A549 (cell line): ENCODE measurements at regions not wholly inside any gene's neighbourhood (a gene's known extent, or its start where the extent isn't known, plus 50 kb on each side); places are given as distances from the start of the nearest gene placed in this dataset.

ENCODE experiments used
- ATAC-seq, 2 experiments: fragments of 200-7000 bp in 1 of 2; fragments of >200 bp in 1 of 2; cut with Nextera tagmentation in 1 of 2; cut with Tn5 transposase in 1 of 2; 3 replicates each; pipeline versions ENCODE4 v1.8.0 to v1.9.1; 2018 to 2020; ENCODE audit warnings: mild to moderate bottlenecking in 1 of 2, moderate library complexity in 1 of 2
- CTCF ChIA-PET: fragments of 300-600 bp; sonication (Branson Sonifier 250); formaldehyde crosslinking; extraction: SDS; loops from one replicate; lab custom pipeline; 2021; ENCODE audit warnings: antibody characterized with exemption, inconsistent platforms; lab: Yijun Ruan, JAX
- POLR2A ChIA-PET: fragments of 350-600 bp; formaldehyde crosslinking; extraction: SDS; loops from one replicate; lab custom pipeline; 2021; ENCODE audit warnings: antibody characterized with exemption, inconsistent platforms; lab: Yijun Ruan, JAX
- DNase-seq, 2 experiments: peaks; one replicate each; pipeline versions ENCODE4 v3.0.0 to v3.0.0-alpha.2; 2011 to 2016; ENCODE audit warnings: low read depth in 1 of 2, low spot score in 1 of 2
- FAIRE-seq: peaks from 2 replicates; lab custom pipeline; 2011; peaks lifted over from hg19 to GRCh38; lab: Jason Lieb, UNC
- H3K27ac ChIP-seq, 2 experiments: fragments of >200 bp; sonication (Bioruptor Twin); formaldehyde crosslinking; 3 replicates each; pipeline ENCODE4 v1.5.1; 2016 to 2017
- H3K4me1 ChIP-seq: fragments of >200 bp; sonication (Bioruptor Twin); formaldehyde crosslinking; 3 replicates; pipeline ENCODE4 v1.6.1; 2016
- H3K4me2 ChIP-seq: fragments of >200 bp; sonication (Bioruptor Twin); formaldehyde crosslinking; 3 replicates; pipeline ENCODE4 v1.6.1; 2016
- H3K4me3 ChIP-seq: fragments of >200 bp; sonication (Bioruptor Twin); formaldehyde crosslinking; 3 replicates; pipeline ENCODE4 v1.5.1; 2016
- H3K9me3 ChIP-seq: fragments of >200 bp; sonication (Bioruptor Twin); formaldehyde crosslinking; 3 replicates; pipeline ENCODE4 v1.6.1; 2016
- CBX2 ChIP-seq: fragments of 200-600 bp; sonication (generic); IDR thresholded peaks from 2 replicates; pipeline ENCODE4 v1.6.1; 2016; ENCODE audit warnings: low read depth, mild to moderate bottlenecking, borderline replicate concordance
- CBX8 ChIP-seq: fragments of 200-600 bp; sonication (generic); IDR thresholded peaks from 2 replicates; pipeline ENCODE4 v1.6.1; 2016
- FOSL2 ChIP-seq, 2 experiments: fragments of 450-650 bp in 1 of 2; fragments of >200 bp in 1 of 2; sonication (Bioruptor Twin) in 1 of 2; formaldehyde crosslinking; IDR thresholded peaks; 2 replicates each; pipeline versions ENCODE4 v1.5.0 to v1.6.1; 2016 to 2020; ENCODE audit warnings: mild to moderate bottlenecking in 1 of 2, moderate library complexity in 1 of 2
- FOXS1 ChIP-seq: fragments of 250-450 bp; sonication (Bioruptor Pico); IDR thresholded peaks from 2 replicates; pipeline ENCODE4 v1.5.0; 2020; ENCODE audit warnings: mild to moderate bottlenecking, moderate library complexity
- HDAC2 ChIP-seq: fragments of 200-600 bp; sonication (generic); IDR thresholded peaks from 2 replicates; pipeline ENCODE4 v1.6.1; 2016
- HOXA7 ChIP-seq: fragments of 250-450 bp; sonication (Bioruptor Pico); IDR thresholded peaks from 2 replicates; pipeline ENCODE4 v1.5.0; 2020; ENCODE audit warnings: mild to moderate bottlenecking, moderate library complexity
- HOXB13 ChIP-seq: fragments of 250-450 bp; sonication (Bioruptor Pico); IDR thresholded peaks from 2 replicates; pipeline ENCODE4 v1.5.0; 2020; ENCODE audit warnings: low read depth, mild to moderate bottlenecking, moderate library complexity
- HOXB5 ChIP-seq: fragments of 250-450 bp; sonication (Bioruptor Pico); IDR thresholded peaks from 2 replicates; pipeline ENCODE4 v1.5.0; 2020; ENCODE audit warnings: mild to moderate bottlenecking, moderate library complexity
- JUNB ChIP-seq: fragments of >200 bp; sonication (Bioruptor Twin); formaldehyde crosslinking; IDR thresholded peaks from 2 replicates; pipeline ENCODE4 v1.6.1; 2016
- KDM1A ChIP-seq: fragments of 200-600 bp; sonication (generic); IDR thresholded peaks from 2 replicates; pipeline ENCODE4 v1.6.1; 2016; ENCODE audit warnings: low read depth, mild to moderate bottlenecking
- KDM5A ChIP-seq: fragments of 200-600 bp; sonication (generic); IDR thresholded peaks from 2 replicates; pipeline ENCODE4 v1.6.1; 2016; ENCODE audit warnings: antibody characterized with exemption, mild to moderate bottlenecking
- MYC ChIP-seq: IDR thresholded peaks from 2 replicates; pipeline ENCODE4 v1.6.1; 2012; ENCODE audit warnings: mild to moderate bottlenecking, inconsistent platforms, low read length, improper control_type of control experiment, borderline replicate concordance
- NR3C1 ChIP-seq: fragments of >200 bp; sonication (Bioruptor Twin); formaldehyde crosslinking; IDR thresholded peaks from 3 replicates; pipeline ENCODE4 v1.6.1; 2017
- POLR2A ChIP-seq: IDR thresholded peaks from 2 replicates; pipeline ENCODE4 v1.6.1; 2012; ENCODE audit warnings: mild to moderate bottlenecking, low read length
- POLR2AphosphoS2 ChIP-seq: conservative IDR thresholded peaks from 2 replicates; pipeline ENCODE4 v1.6.1; 2012; ENCODE audit warnings: low read length, improper control_type of control experiment, inconsistent platforms
- RAD21 ChIP-seq, 2 experiments: fragments of >200 bp in 1 of 2; sonication (Bioruptor Twin) in 1 of 2; formaldehyde crosslinking in 1 of 2; IDR thresholded peaks in 1 of 2; conservative IDR thresholded peaks in 1 of 2; 2 replicates in 1 of 2; 3 replicates in 1 of 2; pipeline ENCODE4 v1.6.1; 2012 to 2018; ENCODE audit warnings: inconsistent platforms in 1 of 2
- RARB ChIP-seq: fragments of 250-450 bp; sonication (Bioruptor Pico); IDR thresholded peaks from 2 replicates; pipeline ENCODE4 v1.8.0; 2021; ENCODE audit warnings: mild to moderate bottlenecking, moderate library complexity
- RCOR1 ChIP-seq: fragments of 150-350 bp; IDR thresholded peaks from 2 replicates; pipeline ENCODE4 v1.6.1; 2014; ENCODE audit warnings: antibody characterized with exemption, low read length, low read depth
- SMC3 ChIP-seq: fragments of >200 bp; sonication (Bioruptor Twin); formaldehyde crosslinking; IDR thresholded peaks from 3 replicates; pipeline ENCODE4 v1.6.1; 2018; ENCODE audit warnings: inconsistent platforms
- SREBF2 ChIP-seq: fragments of 450-650 bp; IDR thresholded peaks from 2 replicates; pipeline ENCODE4 v1.6.1; 2014; ENCODE audit warnings: mild to moderate bottlenecking, moderate library complexity
- TFCP2L1 ChIP-seq: fragments of 250-450 bp; sonication (Bioruptor Pico); IDR thresholded peaks from 2 replicates; pipeline ENCODE4 v1.5.0; 2021; ENCODE audit warnings: mild to moderate bottlenecking
- TP53 ChIP-seq: fragments of 250-450 bp; sonication (Bioruptor Pico); IDR thresholded peaks from 2 replicates; pipeline ENCODE4 v1.5.0; 2021; ENCODE audit warnings: mild to moderate bottlenecking, moderate library complexity
- ZFP36 ChIP-seq: fragments of 450-650 bp; IDR thresholded peaks from 2 replicates; pipeline ENCODE4 v1.6.1; 2014; ENCODE audit warnings: borderline replicate concordance; ENCODE audit not compliant: partially characterized antibody
- ZNF302 ChIP-seq: fragments of 250-450 bp; sonication (Bioruptor Pico); IDR thresholded peaks from 2 replicates; pipeline ENCODE4 v1.9.0; 2021; ENCODE audit warnings: inconsistent platforms, mild to moderate bottlenecking, moderate library complexity
- ZSCAN20 ChIP-seq: fragments of 250-450 bp; sonication (Bioruptor Pico); IDR thresholded peaks from 2 replicates; pipeline ENCODE4 v1.8.0; 2022; ENCODE audit warnings: mild to moderate bottlenecking, moderate library complexity
- WGBS: methylation state at CpG from one replicate; pipeline ENCODE4 v1.1.6; 2017; ENCODE audit errors: missing lambda C conversion rate; 5-methylcytosine and 5-hydroxymethylcytosine counted together
- TF ChIP-seq, protein P1 (sequence below): IDR thresholded peaks from 2 replicates; pipeline ENCODE4 v1.6.1; 2012
- TF ChIP-seq, protein P2 (sequence below): fragments of 250-450 bp; sonication (Bioruptor Pico); IDR thresholded peaks from 2 replicates; pipeline ENCODE4 v1.5.0; 2020; ENCODE audit warnings: low read depth, mild to moderate bottlenecking, moderate library complexity
- TF ChIP-seq, protein P3 (sequence below): IDR thresholded peaks from 2 replicates; pipeline ENCODE4 v1.6.1; 2012; ENCODE audit warnings: low read depth, borderline replicate concordance

DNA sequence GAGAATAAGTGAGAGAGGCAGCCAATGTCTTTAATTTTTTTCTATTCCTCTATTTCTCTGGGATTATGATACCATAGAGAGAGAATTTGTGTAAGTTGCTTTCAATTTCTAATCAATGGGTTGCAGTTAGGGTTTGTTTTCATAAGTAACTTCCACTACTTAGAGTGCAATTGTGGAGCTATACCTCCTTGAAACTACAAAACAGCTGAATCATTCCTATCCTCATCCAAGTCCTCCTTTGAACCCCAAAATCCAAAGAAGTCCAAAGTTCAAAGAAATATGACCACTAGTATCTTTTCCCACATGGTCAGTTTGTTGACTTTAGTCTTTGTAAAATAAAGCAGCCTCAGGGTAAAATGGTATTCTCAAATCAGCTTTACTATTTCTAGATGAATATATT lies 1085.4 kb upstream of the INTU start:
- Histone ChIP-seq H3K9me3 (no peaks in the 10 kb centered on the region), H3K27ac (no peak overlapping the region), H3K4me2 (no peak overlapping the region), H3K4me3 (no peak overlapping the region)
- no peak for FAIRE-seq
- TF ChIP-seq, protein P1, sequence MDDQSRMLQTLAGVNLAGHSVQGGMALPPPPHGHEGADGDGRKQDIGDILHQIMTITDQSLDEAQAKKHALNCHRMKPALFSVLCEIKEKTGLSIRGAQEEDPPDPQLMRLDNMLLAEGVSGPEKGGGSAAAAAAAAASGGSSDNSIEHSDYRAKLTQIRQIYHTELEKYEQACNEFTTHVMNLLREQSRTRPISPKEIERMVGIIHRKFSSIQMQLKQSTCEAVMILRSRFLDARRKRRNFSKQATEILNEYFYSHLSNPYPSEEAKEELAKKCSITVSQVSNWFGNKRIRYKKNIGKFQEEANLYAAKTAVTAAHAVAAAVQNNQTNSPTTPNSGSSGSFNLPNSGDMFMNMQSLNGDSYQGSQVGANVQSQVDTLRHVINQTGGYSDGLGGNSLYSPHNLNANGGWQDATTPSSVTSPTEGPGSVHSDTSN: no peak
- TF ChIP-seq JUNB (no peak), RARB (CRISPR knock-in tag) (no peak), ZSCAN20 (CRISPR knock-in tag) (no peak), SREBF2 (no peak), RAD21 (conservative IDR thresholded peaks at IDR 0.05 in 1 of 2, IDR thresholded peaks at IDR 0.05 in 1 of 2) (no peak), HOXB13 (CRISPR knock-in tag) (no peak), SMC3 (no peak), CBX8 (no peak), POLR2AphosphoS2 (no peak), FOSL2 (IDR thresholded peaks at IDR 0.05) (no peak), FOSL2 (CRISPR knock-in tag; IDR thresholded peaks at IDR 0.05) (no peak), HOXB5 (no peak), HDAC2 (no peak), KDM5A (no peak), NR3C1 (no peak), ZFP36 (no peak), MYC (no peak), POLR2A (no peak)
- TF ChIP-seq, protein P2, sequence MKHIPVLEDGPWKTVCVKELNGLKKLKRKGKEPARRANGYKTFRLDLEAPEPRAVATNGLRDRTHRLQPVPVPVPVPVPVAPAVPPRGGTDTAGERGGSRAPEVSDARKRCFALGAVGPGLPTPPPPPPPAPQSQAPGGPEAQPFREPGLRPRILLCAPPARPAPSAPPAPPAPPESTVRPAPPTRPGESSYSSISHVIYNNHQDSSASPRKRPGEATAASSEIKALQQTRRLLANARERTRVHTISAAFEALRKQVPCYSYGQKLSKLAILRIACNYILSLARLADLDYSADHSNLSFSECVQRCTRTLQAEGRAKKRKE (CRISPR knock-in tag): no peak
- TF ChIP-seq, protein P3, sequence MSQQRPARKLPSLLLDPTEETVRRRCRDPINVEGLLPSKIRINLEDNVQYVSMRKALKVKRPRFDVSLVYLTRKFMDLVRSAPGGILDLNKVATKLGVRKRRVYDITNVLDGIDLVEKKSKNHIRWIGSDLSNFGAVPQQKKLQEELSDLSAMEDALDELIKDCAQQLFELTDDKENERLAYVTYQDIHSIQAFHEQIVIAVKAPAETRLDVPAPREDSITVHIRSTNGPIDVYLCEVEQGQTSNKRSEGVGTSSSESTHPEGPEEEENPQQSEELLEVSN: no peak
- TF ChIP-seq, all 56 proteins: peak for 0
- CTCF ChIA-PET: no interaction called here
- POLR2A ChIA-PET: no interaction called here
- H3K4me1 ChIP-seq: no peaks in the 10 kb centered on the region
- ATAC-seq: no peak
- DNase-seq: no peak

DNA sequence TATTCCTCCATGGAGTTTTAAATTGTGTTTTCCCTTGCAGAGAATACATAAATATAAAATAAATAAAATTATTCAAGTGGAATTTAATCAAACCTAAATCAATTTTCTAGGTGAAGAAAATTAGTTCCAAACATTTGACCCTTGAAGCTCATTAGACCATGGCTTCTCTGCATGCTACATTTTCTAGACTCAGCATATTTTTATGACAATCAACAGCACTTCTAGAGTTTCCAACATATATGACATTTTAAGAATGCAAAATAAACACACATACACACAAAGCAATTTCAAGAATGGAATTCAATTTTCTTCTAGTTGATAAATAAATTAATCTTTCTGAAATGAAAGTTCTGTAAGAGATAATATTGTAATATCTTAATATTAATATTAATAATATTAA lies 1083.9 kb upstream of the INTU start:
- no peaks in the 10 kb centered on the region for H3K9me3 ChIP-seq
- CTCF ChIA-PET: no interaction called here
- POLR2A ChIA-PET: no interaction called here
- no peak overlapping the region for H3K4me3 ChIP-seq
- no peaks in the 10 kb centered on the region for H3K4me1 ChIP-seq
- no peak for ATAC-seq
- H3K4me2 ChIP-seq: no peak overlapping the region
- no peak for FAIRE-seq
- no peak for TF ChIP-seq CBX8
- TF ChIP-seq, protein P2 (CRISPR knock-in tag): no peak
- TF ChIP-seq, all 56 proteins: peak for 0
- H3K27ac ChIP-seq: no peak overlapping the region
- DNase-seq: no peak

DNA sequence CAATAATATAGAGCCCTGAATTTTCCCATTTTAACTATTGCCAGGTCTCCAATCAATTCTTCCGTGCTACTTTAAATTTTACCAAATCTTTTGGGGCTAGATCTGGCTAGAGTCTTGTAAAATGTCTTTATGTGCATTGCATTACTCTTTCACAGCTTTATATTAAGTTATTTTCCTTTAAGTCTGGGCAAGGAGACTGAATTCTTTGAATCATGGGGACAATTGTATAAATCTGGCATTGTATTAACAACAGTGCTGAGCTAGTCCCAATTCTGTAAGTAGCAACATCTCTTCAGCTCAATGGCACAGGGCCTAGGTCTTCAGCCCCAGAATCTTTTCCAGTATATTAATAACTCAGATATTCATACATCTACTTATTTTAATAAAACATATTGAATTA lies 1080.4 kb upstream of the INTU start:
- ATAC-seq (no peak), DNase-seq (no peak), FAIRE-seq (no peak)
- no peak for TF ChIP-seq KDM1A
- TF ChIP-seq CBX2: no peak
- TF ChIP-seq CBX8: no peak
- TF ChIP-seq TFCP2L1: no peak
- TF ChIP-seq HOXA7 (CRISPR knock-in tag): no peak
- TF ChIP-seq RARB (CRISPR knock-in tag): no peak
- TF ChIP-seq HOXB5: no peak
- no peak for TF ChIP-seq TP53 (CRISPR knock-in tag)
- no peak for TF ChIP-seq RCOR1
- no peak for TF ChIP-seq ZNF302 (CRISPR knock-in tag)
- no peak for TF ChIP-seq FOXS1 (CRISPR knock-in tag)
- Histone ChIP-seq H3K4me3 (no peak overlapping the region), H3K9me3 (no peaks in the 10 kb centered on the region), H3K4me2 (no peak overlapping the region), H3K27ac (no peak overlapping the region), H3K4me1 (no peaks in the 10 kb centered on the region)
- POLR2A ChIA-PET: no interaction called here
- CTCF ChIA-PET: no interaction called here
- WGBS: 11% methylated on average over 1 of the region's 1 CpG
